Thyroid gland (tissue), 4 donors: ENCODE measurements at regions not wholly inside any gene's neighbourhood (a gene's known extent, or its start where the extent isn't known, plus 50 kb on each side); places are given as distances from the start of the nearest gene placed in this dataset.

ENCODE experiments used
- DNase-seq, 2 donors: peaks; one replicate each; pipeline ENCODE4 v3.0.0-alpha.2; 2019
- H3K27ac ChIP-seq, 3 donors: fragments of 200-600 bp; sonication (generic); 1 replicate in 2 of 3; 2 replicates in 1 of 3; pipeline ENCODE4 v1.5.1; 2016 to 2019; ENCODE audit warnings: mild to moderate bottlenecking in 1 of 3, moderate library complexity in 1 of 3
- H3K27me3 ChIP-seq: fragments of 200-600 bp; sonication (generic); one replicate; pipeline ENCODE4 v1.5.1; 2019
- H3K36me3 ChIP-seq, 2 donors: fragments of 200-600 bp; sonication (generic); one replicate each; pipeline ENCODE4 v1.5.1; 2016 to 2019
- H3K4me1 ChIP-seq, 2 donors: fragments of 200-600 bp; sonication (generic); one replicate each; pipeline ENCODE4 v1.5.1; 2017 to 2019
- H3K4me3 ChIP-seq, 3 donors: fragments of 200-600 bp; sonication (generic); replicated peaks in 1 of 3; 1 replicate in 2 of 3; 2 replicates in 1 of 3; pipeline ENCODE4 v1.5.1; 2016; ENCODE audit warnings: mild to moderate bottlenecking in 1 of 3
- H3K9me3 ChIP-seq: fragments of 200-600 bp; sonication (generic); one replicate; pipeline ENCODE4 v1.5.1; 2017
- CTCF ChIP-seq, 6 experiments: fragments of 200-600 bp in 3 of 6; fragments of 450-650 bp in 3 of 6; sonication (generic) in 3 of 6; IDR thresholded peaks; one replicate each; pipeline ENCODE4 v1.5.1; 2016 to 2019; ENCODE audit warnings: antibody characterized with exemption in 6 of 6, mild to moderate bottlenecking in 2 of 6, inconsistent platforms in 1 of 6, moderate library complexity in 1 of 6
- POLR2A ChIP-seq, 2 donors: fragments of 450-650 bp; IDR thresholded peaks; one replicate each; pipeline ENCODE4 v1.6.1; 2017; ENCODE audit warnings: antibody characterized with exemption in 2 of 2, mild to moderate bottlenecking in 2 of 2, moderate library complexity in 1 of 2
- WGBS, 2 donors: methylation state at CpG; one replicate each; pipeline ENCODE4 v1.1.5; 2017; 5-methylcytosine and 5-hydroxymethylcytosine counted together
- intact Hi-C: fragments of 100-400 bp; cut with DNase I; formaldehyde crosslinking; loops from one replicate; pipeline ENCODE4 v1.15.1; 2023

- no peaks in the 10 kb centered on the region for H3K36me3 ChIP-seq
- TF ChIP-seq POLR2A (IDR thresholded peaks at IDR 0.05) (no peak), CTCF (IDR thresholded peaks at IDR 0.05) (no peak)
These were observed 131.2 kb upstream of the FAM20A start for GRCh38 chr17:68732301-68732749.

GRCh38 chr17:68731465-68731864 lies 130.3 kb upstream of the FAM20A start:
- no peaks in the 10 kb centered on the region for H3K9me3 ChIP-seq
- WGBS, 2 donors: 69 to 79% methylated on average over 4 of the region's 4 CpGs
- TF ChIP-seq POLR2A (IDR thresholded peaks at IDR 0.05): no peak
- TF ChIP-seq CTCF (IDR thresholded peaks at IDR 0.05): no peak
- H3K4me3 ChIP-seq: no peak overlapping the region
- DNase-seq: no peak
- peak overlapping the region in 2 of 3 donors; percentile 81 to 94 for H3K27ac ChIP-seq
- intact Hi-C loops: no loop called here
- H3K36me3 ChIP-seq: no peaks in the 10 kb centered on the region
- H3K27me3 ChIP-seq: no peaks in the 10 kb centered on the region
- H3K4me1 ChIP-seq: peaks cover 28 to 48% of the 10 kb centered on the region in 2 donors

More at GRCh38 chr17:68732301-68732749, 131.2 kb upstream of the FAM20A start:
- Histone ChIP-seq H3K4me1 (peaks cover 28 to 55% of the 10 kb centered on the region in 2 donors), H3K27me3 (no peaks in the 10 kb centered on the region), H3K9me3 (no peaks in the 10 kb centered on the region), H3K4me3 (no peak overlapping the region), H3K27ac (peak overlapping the region; percentile 81 to 95 (median 94))
- intact Hi-C loops: no loop called here
- no peak for DNase-seq

GRCh38 chr17:68719431-68719830 lies 118.3 kb upstream of the FAM20A start:
- intact Hi-C loops: no loop called here
- Histone ChIP-seq H3K27me3 (no peaks in the 10 kb centered on the region), H3K9me3 (no peaks in the 10 kb centered on the region), H3K27ac (no peak overlapping the region), H3K4me1 (no peaks in the 10 kb centered on the region), H3K36me3 (no peaks in the 10 kb centered on the region), H3K4me3 (no peak overlapping the region)
- no peak for DNase-seq
- no peak for TF ChIP-seq CTCF (IDR thresholded peaks at IDR 0.05)
- TF ChIP-seq POLR2A (IDR thresholded peaks at IDR 0.05): no peak
- 84 to 88% methylated on average over 2 of the region's 2 CpGs for WGBS, 2 donors

- H3K4me1 ChIP-seq: no peaks in the 10 kb centered on the region
- H3K4me3 ChIP-seq: no peak overlapping the region
- no peaks in the 10 kb centered on the region for H3K9me3 ChIP-seq
- TF ChIP-seq POLR2A (IDR thresholded peaks at IDR 0.05): no peak
- no peak for TF ChIP-seq CTCF (IDR thresholded peaks at IDR 0.05)
- H3K27me3 ChIP-seq: no peaks in the 10 kb centered on the region
- H3K36me3 ChIP-seq: no peaks in the 10 kb centered on the region
- no peak for DNase-seq
- H3K27ac ChIP-seq: no peak overlapping the region
- intact Hi-C loops: no loop called here
- 94 to 96% methylated on average over 2 of the region's 2 CpGs for WGBS, 2 donors
These were observed 117.8 kb upstream of the FAM20A start for GRCh38 chr17:68718926-68719325.

- Histone ChIP-seq H3K27ac (no peak overlapping the region), H3K36me3 (no peaks in the 10 kb centered on the region), H3K9me3 (no peaks in the 10 kb centered on the region), H3K4me3 (no peak overlapping the region), H3K27me3 (no peaks in the 10 kb centered on the region), H3K4me1 (no peaks in the 10 kb centered on the region)
- TF ChIP-seq POLR2A (IDR thresholded peaks at IDR 0.05) (no peak), CTCF (IDR thresholded peaks at IDR 0.05) (no peak)
- no peak for DNase-seq
- intact Hi-C loops: no loop called here
These were observed 117.3 kb upstream of the FAM20A start for GRCh38 chr17:68718465-68718864.
